Adrenal gland (tissue), 5 donors: ENCODE measurements at regions not wholly inside any gene's neighbourhood (a gene's known extent, or its start where the extent isn't known, plus 50 kb on each side); places are given as distances from the start of the nearest gene placed in this dataset.

Source experiments
- CTCF ChIP-seq, 6 experiments: fragments of 450-650 bp in 4 of 6; fragments of 200-600 bp in 2 of 6; sonication (generic) in 1 of 6; IDR thresholded peaks; 1 replicate in 5 of 6; 2 replicates in 1 of 6; pipeline versions ENCODE4 v1.5.1 to v1.8.0; 2016 to 2021; ENCODE audit warnings: antibody characterized with exemption in 6 of 6, mild to moderate bottlenecking in 2 of 6, moderate library complexity in 1 of 6
- POLR2A ChIP-seq, 2 donors: fragments of 450-650 bp; IDR thresholded peaks; one replicate each; pipeline ENCODE4 v1.6.1; 2017; ENCODE audit warnings: antibody characterized with exemption in 2 of 2, mild to moderate bottlenecking in 2 of 2, moderate library complexity in 1 of 2
- donor health status: DM: no; HTN: no; CAD: no.

GRCh38 chr15:98075441-98075840 is 114.9 kb downstream of the ARRDC4 start:
- TF ChIP-seq CTCF (IDR thresholded peaks at IDR 0.05) (no peak), POLR2A (IDR thresholded peaks at IDR 0.05) (no peak)
